DOHH2 (cell line): ENCODE measurements at regions not wholly inside any gene's neighbourhood (a gene's known extent, or its start where the extent isn't known, plus 50 kb on each side); places are given as distances from the start of the nearest gene placed in this dataset.
"Not testable (repeated sequence)": the region's sequence is repeated elsewhere in the genome, so short reads cannot be mapped to it uniquely, and the experiment has no call there.

Experiments
- H3F3A ChIP-seq: fragments of 200-600 bp; sonication (generic), shearing (Covaris generic); 2 replicates; pipeline ENCODE4 v1.6.0; 2016; ENCODE audit warnings: antibody characterized with exemption, mild to moderate bottlenecking; ENCODE audit not compliant: control insufficient read depth, insufficient read depth
- H3K27ac ChIP-seq: fragments of 200-600 bp; sonication (generic); 2 replicates; pipeline ENCODE4 v1.5.1; 2014; ENCODE audit warnings: low read depth, mild to moderate bottlenecking, low read length, moderate library complexity
- H3K27me3 ChIP-seq: fragments of 200-600 bp; sonication (generic); 2 replicates; pipeline ENCODE4 v1.6.1; 2014; ENCODE audit warnings: mild to moderate bottlenecking, low read length, mixed read lengths; ENCODE audit not compliant: control insufficient read depth
- H3K36me3 ChIP-seq: fragments of 200-600 bp; sonication (generic); 2 replicates; pipeline ENCODE4 v1.6.1; 2014; ENCODE audit warnings: mild to moderate bottlenecking, low read length, moderate library complexity, mixed read lengths; ENCODE audit not compliant: control insufficient read depth
- H3K4me1 ChIP-seq: fragments of 200-600 bp; sonication (generic); 2 replicates; pipeline ENCODE4 v1.6.1; 2014; ENCODE audit warnings: mild to moderate bottlenecking, low read length, mixed read lengths; ENCODE audit not compliant: control insufficient read depth
- H3K4me2 ChIP-seq: fragments of 200-600 bp; sonication (generic); 2 replicates; pipeline ENCODE4 v1.6.0; 2014; ENCODE audit warnings: mild to moderate bottlenecking, low read length, moderate library complexity
- H3K4me3 ChIP-seq: fragments of 200-600 bp; sonication (generic); 2 replicates; pipeline ENCODE4 v1.5.1; 2014; ENCODE audit warnings: mild to moderate bottlenecking, low read length, mixed read lengths
- H3K79me2 ChIP-seq: fragments of 200-600 bp; sonication (generic); 2 replicates; pipeline ENCODE4 v1.6.1; 2014; ENCODE audit warnings: mild to moderate bottlenecking, low read length, mixed read lengths; ENCODE audit not compliant: control insufficient read depth
- H3K9me2 ChIP-seq: fragments of 200-600 bp; sonication (generic); replicated peaks from 2 replicates; pipeline ENCODE4 v1.6.1; 2014; ENCODE audit warnings: mild to moderate bottlenecking, low read length, mixed read lengths; ENCODE audit not compliant: control insufficient read depth
- H3K9me3 ChIP-seq: fragments of 200-600 bp; sonication (generic); 2 replicates; pipeline ENCODE4 v1.6.1; 2014; ENCODE audit warnings: antibody characterized with exemption, low read length, mixed read lengths; ENCODE audit not compliant: control insufficient read depth, insufficient read depth
- H4K20me1 ChIP-seq: fragments of 200-600 bp; sonication (generic); 2 replicates; pipeline ENCODE4 v1.6.0; 2014; ENCODE audit warnings: low read depth, mild to moderate bottlenecking, antibody characterized with exemption, low read length, moderate library complexity; ENCODE audit not compliant: control insufficient read depth, insufficient read depth
- CTCF ChIP-seq: fragments of 200-600 bp; sonication (generic); IDR thresholded peaks from one replicate; pipeline ENCODE4 v1.5.1; 2014; ENCODE audit warnings: antibody characterized with exemption, mild to moderate bottlenecking, low read depth, low read length; ENCODE audit not compliant: poor library complexity, severe bottlenecking
- EZH2phosphoT487 ChIP-seq: fragments of 200-600 bp; sonication (generic); IDR thresholded peaks from 2 replicates; pipeline ENCODE4 v1.6.1; 2017; ENCODE audit warnings: borderline replicate concordance, mild to moderate bottlenecking, antibody characterized with exemption, low read length, moderate library complexity, mixed read lengths

GRCh38 chr7:94190599-94191061, 186.5 kb upstream of the BET1 start:
- H3K4me2 ChIP-seq = no peak overlapping the region
- no peaks in the 10 kb centered on the region for H3K36me3 ChIP-seq
- H3K9me3 ChIP-seq = peaks cover 3% of the 10 kb centered on the region; the same call in 1 of the 2 replicates
- no peaks in the 10 kb centered on the region for H3F3A ChIP-seq
- no peak overlapping the region for H3K27ac ChIP-seq
- no peaks in the 10 kb centered on the region for H3K9me2 ChIP-seq
- no peaks in the 10 kb centered on the region for H4K20me1 ChIP-seq
- no peak overlapping the region for H3K4me3 ChIP-seq
- no peaks in the 10 kb centered on the region for H3K27me3 ChIP-seq
- TF ChIP-seq CTCF (no peak), EZH2phosphoT487 (no peak)
- H3K4me1 ChIP-seq = no peaks in the 10 kb centered on the region
- no peaks in the 10 kb centered on the region for H3K79me2 ChIP-seq

GRCh38 chr7:94194426-94194825, 190.3 kb upstream of the BET1 start:
- not testable (repeated sequence) for H3K4me2 ChIP-seq, H3K79me2 ChIP-seq, H3K27me3 ChIP-seq, H3K9me3 ChIP-seq, H3K9me2 ChIP-seq, H3K36me3 ChIP-seq, H3K4me3 ChIP-seq, H3F3A ChIP-seq, H3K4me1 ChIP-seq, H4K20me1 ChIP-seq, H3K27ac ChIP-seq

GRCh38 chr7:94195201-94195600, 191.0 kb upstream of the BET1 start:
- Histone ChIP-seq H3K9me2 (no peaks in the 10 kb centered on the region), H3K79me2 (no peaks in the 10 kb centered on the region), H3K27me3 (no peaks in the 10 kb centered on the region; the same call in 1 of the 2 replicates), H3K27ac (no peak overlapping the region), H3K9me3 (peaks cover 3% of the 10 kb centered on the region; the same call in 1 of the 2 replicates), H3K4me2 (no peak overlapping the region), H3F3A (no peaks in the 10 kb centered on the region), H3K4me3 (no peak overlapping the region), H3K36me3 (no peaks in the 10 kb centered on the region), H3K4me1 (no peaks in the 10 kb centered on the region), H4K20me1 (no peaks in the 10 kb centered on the region)
- TF ChIP-seq EZH2phosphoT487 = no peak
- no peak for TF ChIP-seq CTCF

GRCh38 chr7:94195813-94196212, 191.7 kb upstream of the BET1 start:
- Histone ChIP-seq H3K27me3 (no peaks in the 10 kb centered on the region; the same call in 1 of the 2 replicates), H3K36me3 (no peaks in the 10 kb centered on the region), H3K4me1 (no peaks in the 10 kb centered on the region), H3F3A (no peaks in the 10 kb centered on the region), H3K27ac (no peak overlapping the region), H3K9me3 (peaks cover under 1% of the 10 kb centered on the region; the same call in 1 of the 2 replicates), H3K4me3 (no peak overlapping the region), H3K79me2 (no peaks in the 10 kb centered on the region), H3K4me2 (no peak overlapping the region), H3K9me2 (no peaks in the 10 kb centered on the region), H4K20me1 (no peaks in the 10 kb centered on the region)
- TF ChIP-seq CTCF (no peak), EZH2phosphoT487 (no peak)
